ENCODE measurements at regions not wholly inside any gene's neighbourhood (a gene's known extent, or its start where the extent isn't known, plus 50 kb on each side); places are given as distances from the start of the nearest gene placed in this dataset.

DNA sequence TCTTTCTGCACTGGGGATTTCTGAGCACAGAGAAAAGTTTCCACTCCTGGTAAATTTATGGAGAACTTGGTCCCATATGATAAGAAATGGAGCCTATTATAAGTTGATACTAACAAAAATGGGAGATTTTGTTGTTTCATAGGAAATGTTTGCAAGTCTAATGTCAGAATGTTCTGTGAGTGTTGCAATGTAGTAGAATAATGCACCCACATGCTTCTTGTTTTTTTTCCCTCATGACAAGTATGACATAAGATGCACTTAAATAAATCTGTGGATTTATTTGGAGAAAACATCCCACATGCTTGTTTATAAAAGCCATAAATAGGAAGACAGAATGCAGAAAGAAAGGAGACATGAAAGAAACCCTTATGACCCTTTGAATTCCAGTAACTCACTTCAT is 50.8 kb upstream of the KCNJ6 start:
- H3K4me1 ChIP-seq (ENCODE audit: control insufficient read depth, insufficient read depth, low read length), result no peaks in the 10 kb centered on the region
- H3K27ac ChIP-seq (ENCODE audit: insufficient read depth, low read depth, low read length, poor library complexity, severe bottlenecking), result no peak overlapping the region
- no peaks in the 10 kb centered on the region for H3K36me3 ChIP-seq (ENCODE audit: control insufficient read depth, insufficient read depth, low read length)
- no peaks in the 10 kb centered on the region for H3K9me3 ChIP-seq (ENCODE audit: control insufficient read depth, low read length)
- H3K27me3 ChIP-seq (ENCODE audit: control insufficient read depth, insufficient read depth, low read length, poor library complexity, severe bottlenecking), result no peaks in the 10 kb centered on the region
- no peak overlapping the region for H3K4me3 ChIP-seq (ENCODE audit: insufficient read depth, low read depth, low read length)

DNA sequence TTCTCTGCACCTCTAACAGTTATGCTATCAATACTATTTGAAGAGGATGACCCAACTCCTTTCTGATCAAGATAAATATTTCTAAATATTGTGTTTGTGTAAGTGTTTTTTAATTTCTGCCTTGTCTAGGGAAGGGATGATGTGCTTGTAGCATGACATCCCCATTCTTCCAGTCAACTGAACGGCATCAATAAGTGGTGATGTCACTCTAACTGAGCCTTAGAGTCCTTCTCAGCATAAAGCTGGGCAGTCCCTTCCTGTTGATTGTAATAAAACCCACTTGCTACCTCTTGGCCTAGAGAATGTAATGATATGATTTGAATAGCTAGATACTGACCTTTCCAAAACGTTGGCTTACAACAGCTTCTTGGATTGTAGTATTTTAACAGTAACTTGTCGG is 52.5 kb upstream of the KCNJ6 start:
- no peaks in the 10 kb centered on the region for H3K9me3 ChIP-seq (ENCODE audit: control insufficient read depth, low read length)
- no peaks in the 10 kb centered on the region for H3K27me3 ChIP-seq (ENCODE audit: control insufficient read depth, insufficient read depth, low read length, poor library complexity, severe bottlenecking)
- H3K27ac ChIP-seq (ENCODE audit: insufficient read depth, low read depth, low read length, poor library complexity, severe bottlenecking), result no peak overlapping the region
- no peaks in the 10 kb centered on the region for H3K4me1 ChIP-seq (ENCODE audit: control insufficient read depth, insufficient read depth, low read length)
- 95 to 97% methylated on average over 3 of the region's 3 CpGs for WGBS, 2 experiments
- H3K36me3 ChIP-seq (ENCODE audit: control insufficient read depth, insufficient read depth, low read length), result no peaks in the 10 kb centered on the region
- H3K4me3 ChIP-seq (ENCODE audit: insufficient read depth, low read depth, low read length), result no peak overlapping the region

DNA sequence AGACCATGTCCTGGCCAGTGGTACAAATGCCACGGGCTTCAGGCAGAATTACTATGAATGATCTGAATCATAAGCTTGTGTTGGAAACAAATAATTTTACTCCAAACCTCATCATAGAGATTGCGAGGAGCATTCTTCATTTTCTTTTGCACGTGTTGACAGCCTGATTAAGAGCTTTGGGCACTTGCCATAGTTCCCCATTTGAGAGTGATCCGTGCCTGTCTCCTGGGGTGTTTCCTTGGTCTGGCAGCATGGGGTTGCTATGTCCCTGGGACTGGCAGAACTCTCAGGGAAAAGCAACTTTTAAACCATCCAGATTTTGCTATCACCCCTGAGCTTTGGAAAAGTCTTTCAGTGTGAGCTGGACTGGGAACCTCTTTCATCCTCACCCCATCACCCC is 54.3 kb upstream of the KCNJ6 start:
- no peaks in the 10 kb centered on the region for H3K36me3 ChIP-seq (ENCODE audit: control insufficient read depth, insufficient read depth, low read length)
- no peak overlapping the region for H3K4me3 ChIP-seq (ENCODE audit: insufficient read depth, low read depth, low read length)
- no peaks in the 10 kb centered on the region for H3K4me1 ChIP-seq (ENCODE audit: control insufficient read depth, insufficient read depth, low read length)
- no peaks in the 10 kb centered on the region for H3K9me3 ChIP-seq (ENCODE audit: control insufficient read depth, low read length)
- no peak overlapping the region for H3K27ac ChIP-seq (ENCODE audit: insufficient read depth, low read depth, low read length, poor library complexity, severe bottlenecking)
- WGBS, 2 experiments, result 84 to 91% methylated on average over 3 to 4 of the region's 4 CpGs
- H3K27me3 ChIP-seq (ENCODE audit: control insufficient read depth, insufficient read depth, low read length, poor library complexity, severe bottlenecking), result no peaks in the 10 kb centered on the region

DNA sequence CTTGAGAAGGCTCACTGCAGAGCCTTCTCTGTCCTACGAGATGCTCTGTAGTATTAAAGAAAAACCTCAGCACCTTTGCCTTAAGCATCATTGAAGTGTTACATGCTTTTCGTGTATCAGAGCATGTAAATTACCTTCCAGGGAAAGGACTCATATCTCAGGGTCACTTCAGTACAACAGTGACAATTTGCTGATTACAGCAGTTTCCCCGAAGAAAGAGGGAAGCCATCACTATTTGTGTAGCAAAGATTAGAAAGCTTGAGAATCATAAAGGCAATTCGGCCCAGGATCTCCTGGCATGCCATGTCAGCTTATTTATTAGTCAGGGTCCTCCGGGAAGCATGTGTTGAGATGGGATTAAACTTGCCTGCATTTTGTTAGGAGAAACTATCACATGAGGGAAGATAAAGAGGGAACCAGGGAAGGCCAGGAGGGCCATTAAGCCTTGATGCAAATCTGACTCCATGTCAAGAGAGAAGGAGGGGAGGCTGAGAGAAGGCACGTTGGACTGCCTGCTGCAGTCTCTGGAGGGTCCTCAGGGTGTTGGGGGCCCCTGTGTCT is 55.2 kb upstream of the KCNJ6 start:
- Histone ChIP-seq H3K4me1 (ENCODE audit: control insufficient read depth, insufficient read depth, low read length) (no peaks in the 10 kb centered on the region), H3K36me3 (ENCODE audit: control insufficient read depth, insufficient read depth, low read length) (no peaks in the 10 kb centered on the region), H3K9me3 (ENCODE audit: control insufficient read depth, low read length) (no peaks in the 10 kb centered on the region), H3K4me3 (ENCODE audit: insufficient read depth, low read depth, low read length) (no peak overlapping the region), H3K27me3 (ENCODE audit: control insufficient read depth, insufficient read depth, low read length, poor library complexity, severe bottlenecking) (no peaks in the 10 kb centered on the region), H3K27ac (ENCODE audit: insufficient read depth, low read depth, low read length, poor library complexity, severe bottlenecking) (no peak overlapping the region)
- 90 to 91% methylated on average over 6 of the region's 6 CpGs for WGBS, 2 experiments

DNA sequence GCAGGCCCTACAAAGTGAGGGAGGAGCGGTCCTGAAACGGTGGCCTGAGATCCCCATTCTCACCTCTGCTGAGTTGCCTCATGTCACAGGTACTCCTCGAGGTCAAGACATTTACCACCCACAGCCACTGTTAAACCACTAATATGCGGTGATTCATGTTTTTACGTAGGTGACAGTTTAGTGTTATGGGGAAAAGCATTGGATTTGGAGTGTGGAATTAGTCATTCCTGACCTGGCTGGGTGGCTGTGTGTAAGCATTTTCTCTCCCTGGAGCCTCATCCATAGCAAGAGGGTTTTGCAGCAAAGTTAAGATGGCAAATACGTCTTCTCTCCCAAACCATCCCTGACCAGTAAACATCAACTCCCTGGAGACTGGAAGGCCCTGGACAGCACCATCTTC is 57.8 kb upstream of the KCNJ6 start:
- H3K36me3 ChIP-seq (ENCODE audit: control insufficient read depth, insufficient read depth, low read length), result no peaks in the 10 kb centered on the region
- no peaks in the 10 kb centered on the region for H3K27me3 ChIP-seq (ENCODE audit: control insufficient read depth, insufficient read depth, low read length, poor library complexity, severe bottlenecking)
- 85 to 89% methylated on average over 6 of the region's 6 CpGs for WGBS, 2 experiments

DNA sequence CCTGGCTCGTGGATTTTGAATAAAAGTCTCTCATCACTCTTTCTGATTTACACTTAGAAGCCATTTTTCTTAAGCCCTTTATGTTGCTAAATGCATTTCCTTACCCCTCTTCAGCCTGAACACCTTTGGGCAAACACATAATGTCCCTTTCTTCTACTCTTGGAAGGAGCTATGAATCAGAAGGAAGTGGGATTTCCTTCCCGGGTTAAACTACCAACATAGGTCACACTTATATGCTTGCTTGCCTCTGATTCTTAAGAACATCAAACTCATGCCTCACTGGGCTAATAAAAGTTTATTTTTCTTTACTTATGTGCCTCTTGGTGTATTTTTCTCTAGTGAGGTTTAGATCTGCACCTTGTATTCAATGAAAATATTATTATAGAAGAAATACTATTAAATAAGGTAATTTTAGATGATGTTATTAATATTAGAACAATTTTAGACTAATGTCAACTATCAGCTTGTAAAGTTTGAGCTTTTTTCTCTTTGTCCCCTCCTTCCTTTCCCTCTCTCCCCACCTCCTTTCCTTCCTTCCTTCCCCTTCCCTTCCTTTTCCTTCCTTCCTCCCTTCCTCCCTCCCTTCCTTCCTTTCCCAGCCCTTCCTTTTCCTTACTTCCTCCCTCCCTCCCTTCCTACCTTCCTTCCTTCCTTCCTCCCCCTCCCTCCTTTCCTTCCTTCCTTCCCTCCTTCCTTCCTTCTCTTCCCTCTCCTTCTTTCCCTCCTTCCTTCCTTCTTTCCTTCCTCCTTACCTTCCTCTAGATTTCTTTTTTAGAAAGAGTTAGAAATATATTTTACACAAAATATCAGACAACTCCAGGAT is 66.5 kb upstream of the KCNJ6 start:
- Histone ChIP-seq H3K9me3 (ENCODE audit: control insufficient read depth, low read length) (no peaks in the 10 kb centered on the region), H3K27ac (ENCODE audit: insufficient read depth, low read depth, low read length, poor library complexity, severe bottlenecking) (no peak overlapping the region), H3K4me1 (ENCODE audit: control insufficient read depth, insufficient read depth, low read length) (no peaks in the 10 kb centered on the region), H3K27me3 (ENCODE audit: control insufficient read depth, insufficient read depth, low read length, poor library complexity, severe bottlenecking) (no peaks in the 10 kb centered on the region), H3K36me3 (ENCODE audit: control insufficient read depth, insufficient read depth, low read length) (no peaks in the 10 kb centered on the region), H3K4me3 (ENCODE audit: insufficient read depth, low read depth, low read length) (no peak overlapping the region)
- WGBS, 2 experiments, result 86 to 89% methylated on average over 2 of the region's 2 CpGs

More for the DNA sequence above, 57.8 kb upstream of the KCNJ6 start:
- no peak overlapping the region for H3K27ac ChIP-seq (ENCODE audit: insufficient read depth, low read depth, low read length, poor library complexity, severe bottlenecking)
- H3K4me1 ChIP-seq (ENCODE audit: control insufficient read depth, insufficient read depth, low read length), result no peaks in the 10 kb centered on the region
- no peak overlapping the region for H3K4me3 ChIP-seq (ENCODE audit: insufficient read depth, low read depth, low read length)
- no peaks in the 10 kb centered on the region for H3K9me3 ChIP-seq (ENCODE audit: control insufficient read depth, low read length)

DNA sequence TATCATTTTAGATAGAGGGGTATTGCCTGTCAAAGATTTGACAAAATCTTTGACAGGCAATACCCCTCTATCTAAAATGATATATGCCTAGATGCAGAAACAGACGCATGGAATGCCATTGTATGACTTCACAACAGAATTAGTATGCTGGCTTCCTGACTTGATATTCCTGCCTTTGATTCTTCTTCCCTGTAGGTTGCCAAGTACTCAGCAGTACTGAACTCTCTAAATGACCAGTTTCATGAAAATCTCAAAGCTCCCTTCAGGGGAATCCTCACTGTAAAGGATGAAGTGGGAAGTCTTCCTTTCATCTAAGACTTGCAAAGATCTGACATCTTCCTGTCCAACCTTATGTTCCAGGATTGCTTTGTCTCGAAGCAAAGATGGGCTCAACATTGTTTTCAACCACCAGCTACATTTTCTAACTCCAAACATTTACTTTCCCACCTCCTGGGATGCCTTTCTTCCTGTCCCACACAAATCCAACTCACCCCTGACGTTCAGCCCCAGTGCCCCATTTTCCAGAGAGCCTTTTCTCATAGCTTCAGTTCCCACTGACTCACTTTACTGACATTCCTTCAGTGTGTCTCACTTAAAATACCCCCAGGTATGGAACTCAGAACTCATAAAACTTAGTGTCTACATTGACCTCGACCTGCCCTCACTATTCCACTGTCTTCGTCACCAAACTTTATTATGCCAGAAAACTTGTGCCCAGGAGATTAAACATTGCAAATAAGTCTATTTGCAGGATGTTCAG is 67.3 kb upstream of the KCNJ6 start:
- no peak overlapping the region for H3K27ac ChIP-seq (ENCODE audit: insufficient read depth, low read depth, low read length, poor library complexity, severe bottlenecking)
- no peaks in the 10 kb centered on the region for H3K27me3 ChIP-seq (ENCODE audit: control insufficient read depth, insufficient read depth, low read length, poor library complexity, severe bottlenecking)
- 78 to 80% methylated on average over 5 of the region's 5 CpGs for WGBS, 2 experiments

DNA sequence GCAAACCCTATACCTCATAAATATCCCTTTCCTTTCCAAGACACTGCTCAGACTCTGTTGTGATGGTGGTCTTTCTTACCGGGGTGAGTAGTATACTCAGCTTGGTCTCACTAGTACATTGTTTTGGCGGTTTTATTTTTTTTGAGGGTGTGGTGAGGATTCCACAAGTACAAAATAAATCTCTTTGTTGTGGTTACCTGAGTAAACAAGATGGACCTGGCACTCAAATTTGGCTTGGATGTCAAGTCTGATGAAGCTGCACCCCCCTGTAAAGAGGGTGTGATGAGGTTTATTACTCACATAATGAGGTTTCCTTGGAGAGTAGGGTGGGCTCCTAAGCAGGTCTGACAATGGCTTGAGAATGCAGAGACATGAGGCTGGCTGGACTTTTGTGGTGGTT is 68.2 kb upstream of the KCNJ6 start:
- Histone ChIP-seq H3K27me3 (ENCODE audit: control insufficient read depth, insufficient read depth, low read length, poor library complexity, severe bottlenecking) (no peaks in the 10 kb centered on the region), H3K27ac (ENCODE audit: insufficient read depth, low read depth, low read length, poor library complexity, severe bottlenecking) (no peak overlapping the region), H3K9me3 (ENCODE audit: control insufficient read depth, low read length) (no peaks in the 10 kb centered on the region), H3K4me1 (ENCODE audit: control insufficient read depth, insufficient read depth, low read length) (no peaks in the 10 kb centered on the region), H3K36me3 (ENCODE audit: control insufficient read depth, insufficient read depth, low read length) (no peaks in the 10 kb centered on the region), H3K4me3 (ENCODE audit: insufficient read depth, low read depth, low read length) (no peak overlapping the region)
- WGBS, 2 experiments, result 83 to 97% methylated on average over 2 of the region's 2 CpGs

More for the DNA sequence above, 67.3 kb upstream of the KCNJ6 start:
- no peak overlapping the region for H3K4me3 ChIP-seq (ENCODE audit: insufficient read depth, low read depth, low read length)
- H3K36me3 ChIP-seq (ENCODE audit: control insufficient read depth, insufficient read depth, low read length), result no peaks in the 10 kb centered on the region
- no peaks in the 10 kb centered on the region for H3K4me1 ChIP-seq (ENCODE audit: control insufficient read depth, insufficient read depth, low read length)
- H3K9me3 ChIP-seq (ENCODE audit: control insufficient read depth, low read length), result no peaks in the 10 kb centered on the region

DNA sequence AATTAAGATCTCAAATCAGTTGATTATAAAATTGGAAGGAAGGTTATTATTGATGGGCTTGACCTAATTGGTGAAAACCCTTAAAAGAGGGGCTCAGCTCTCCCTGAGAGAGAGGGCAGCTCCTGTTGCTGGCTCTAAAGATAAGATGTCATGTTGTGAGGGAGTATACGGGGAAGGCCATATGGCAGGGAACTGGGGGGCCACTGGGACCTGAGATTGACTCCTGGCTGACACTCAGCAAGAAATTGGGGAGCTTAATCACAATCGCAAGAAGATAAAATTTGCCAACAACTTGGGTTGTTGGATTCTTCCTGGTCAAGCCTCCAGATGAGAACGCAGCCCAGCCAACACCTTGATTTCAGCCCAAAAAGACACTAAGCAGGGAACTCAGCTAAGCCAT is 69.7 kb upstream of the KCNJ6 start:
- H3K27ac ChIP-seq (ENCODE audit: insufficient read depth, low read depth, low read length, poor library complexity, severe bottlenecking), result no peak overlapping the region
- H3K4me1 ChIP-seq (ENCODE audit: control insufficient read depth, insufficient read depth, low read length), result no peaks in the 10 kb centered on the region
- H3K4me3 ChIP-seq (ENCODE audit: insufficient read depth, low read depth, low read length), result no peak overlapping the region
- no peaks in the 10 kb centered on the region for H3K36me3 ChIP-seq (ENCODE audit: control insufficient read depth, insufficient read depth, low read length)
- 93 to 97% methylated on average over 3 of the region's 3 CpGs for WGBS, 2 experiments
- H3K9me3 ChIP-seq (ENCODE audit: control insufficient read depth, low read length), result no peaks in the 10 kb centered on the region
- no peaks in the 10 kb centered on the region for H3K27me3 ChIP-seq (ENCODE audit: control insufficient read depth, insufficient read depth, low read length, poor library complexity, severe bottlenecking)

DNA sequence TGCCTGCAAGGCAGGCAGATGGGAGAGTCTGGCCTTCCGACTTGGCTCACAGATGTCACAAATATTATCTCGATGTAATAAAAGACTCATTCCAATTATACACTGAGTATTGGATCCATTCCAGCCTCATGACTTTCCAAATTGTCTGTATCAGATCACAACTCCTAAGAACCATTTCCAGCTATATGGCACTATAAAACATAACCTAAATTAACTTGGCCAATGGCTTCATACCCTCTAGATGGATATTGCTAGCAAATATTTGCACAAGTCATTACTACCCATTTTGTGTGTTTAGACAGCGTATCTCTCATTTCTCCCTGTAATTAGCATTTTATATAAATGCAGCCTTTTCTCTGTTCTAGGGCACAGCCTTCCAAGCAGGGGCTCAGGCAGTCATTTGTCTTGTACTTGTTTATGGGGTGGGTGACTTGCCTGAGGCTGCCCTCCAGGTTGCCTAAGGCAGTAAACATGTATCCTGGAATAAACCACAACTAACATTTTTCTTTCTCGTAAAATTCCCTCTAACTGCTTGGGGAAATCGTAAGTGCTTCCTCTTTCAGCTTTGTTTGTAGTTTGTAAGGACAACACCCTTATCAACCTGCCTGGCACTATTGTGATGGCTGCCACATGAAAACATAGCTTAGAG is 70.6 kb upstream of the KCNJ6 start:
- Histone ChIP-seq H3K36me3 (ENCODE audit: control insufficient read depth, insufficient read depth, low read length) (no peaks in the 10 kb centered on the region), H3K27me3 (ENCODE audit: control insufficient read depth, insufficient read depth, low read length, poor library complexity, severe bottlenecking) (no peaks in the 10 kb centered on the region), H3K4me3 (ENCODE audit: insufficient read depth, low read depth, low read length) (no peak overlapping the region), H3K27ac (ENCODE audit: insufficient read depth, low read depth, low read length, poor library complexity, severe bottlenecking) (no peak overlapping the region), H3K9me3 (ENCODE audit: control insufficient read depth, low read length) (no peaks in the 10 kb centered on the region), H3K4me1 (ENCODE audit: control insufficient read depth, insufficient read depth, low read length) (no peaks in the 10 kb centered on the region)
- WGBS, 2 experiments, result 95% methylated on average over 5 of the region's 5 CpGs

All from ectodermal cell (in vitro differentiated cells).